Islet precursor cell (in vitro differentiated cells): ENCODE measurements at regions not wholly inside any gene's neighbourhood (a gene's known extent, or its start where the extent isn't known, plus 50 kb on each side); places are given as distances from the start of the nearest gene placed in this dataset.

Experiments used
- DNase-seq: peaks from one replicate; pipeline ENCODE4 v3.0.0-alpha.2; 2018

GRCh38 chr1:98420376-98421084 is 241.0 kb upstream of the SNX7 start:
- DNase-seq: no peak

- no peak for DNase-seq
Observed at GRCh38 chr1:98417820-98418219, 243.7 kb upstream of the SNX7 start.

- DNase-seq: no peak
Observed at GRCh38 chr1:98410082-98410481, 251.4 kb upstream of the SNX7 start.

GRCh38 chr1:98406352-98407088 is 255.0 kb upstream of the SNX7 start:
- DNase-seq: no peak

- DNase-seq: no peak
Observed at GRCh38 chr1:98405581-98406074, 255.9 kb upstream of the SNX7 start.

GRCh38 chr1:98404866-98405265 is 256.7 kb upstream of the SNX7 start:
- DNase-seq: no peak

- DNase-seq: no peak
Observed at GRCh38 chr1:98403963-98404480, 257.5 kb upstream of the SNX7 start.

GRCh38 chr1:98402860-98403259 is 258.7 kb upstream of the SNX7 start:
- DNase-seq: no peak

GRCh38 chr1:98400446-98400845 is 261.1 kb upstream of the SNX7 start:
- DNase-seq: no peak

- DNase-seq: no peak
Observed at GRCh38 chr1:98399218-98399617, 262.3 kb upstream of the SNX7 start.

GRCh38 chr1:98398649-98399048 is 262.9 kb upstream of the SNX7 start:
- DNase-seq: no peak

- DNase-seq: no peak
Observed at GRCh38 chr1:98398092-98398491, 263.4 kb upstream of the SNX7 start.

GRCh38 chr1:98393719-98394118 is 267.8 kb upstream of the SNX7 start:
- DNase-seq: no peak

GRCh38 chr1:98391175-98391574 is 270.3 kb upstream of the SNX7 start:
- DNase-seq: no peak

GRCh38 chr1:98389809-98390208 is 271.7 kb upstream of the SNX7 start:
- DNase-seq: no peak

GRCh38 chr1:98388441-98388840 is 273.1 kb upstream of the SNX7 start:
- no peak for DNase-seq

- DNase-seq: no peak
Observed at GRCh38 chr1:98387701-98388100, 273.8 kb upstream of the SNX7 start.

- DNase-seq: no peak
Observed at GRCh38 chr1:98386675-98387440, 274.7 kb upstream of the SNX7 start.

- no peak for DNase-seq
Observed at GRCh38 chr1:98385652-98386051, 275.9 kb upstream of the SNX7 start.

- no peak for DNase-seq
Observed at GRCh38 chr1:98384461-98385141, 276.9 kb upstream of the SNX7 start.

- no peak for DNase-seq
Observed at GRCh38 chr1:98382986-98383740, 278.4 kb upstream of the SNX7 start.

- no peak for DNase-seq
Observed at GRCh38 chr1:98382586-98382985, 278.9 kb upstream of the SNX7 start.
